H1 (cell line): ENCODE measurements at regions not wholly inside any gene's neighbourhood (a gene's known extent, or its start where the extent isn't known, plus 50 kb on each side); places are given as distances from the start of the nearest gene placed in this dataset.

ENCODE experiments used
- CHD7 ChIP-seq: fragments of 300-600 bp; sonication (generic); IDR thresholded peaks from 2 replicates; pipeline ENCODE4 v1.7.1; 2012; ENCODE audit warnings: low read length, moderate library complexity, mild to moderate bottlenecking, inconsistent platforms; ENCODE audit not compliant: insufficient replicate concordance
- E2F6 ChIP-seq: IDR thresholded peaks from 2 replicates; pipeline ENCODE4 v1.6.1; 2012; ENCODE audit warnings: inconsistent platforms
- EZH2 ChIP-seq: fragments of 200-600 bp; sonication (generic); IDR thresholded peaks from 2 replicates; pipeline ENCODE4 v1.7.1; 2012; ENCODE audit warnings: low read depth, mild to moderate bottlenecking, moderate library complexity, low read length, inconsistent platforms; ENCODE audit not compliant: severe bottlenecking
- GABPA ChIP-seq: IDR thresholded peaks from 2 replicates; pipeline ENCODE4 v1.6.1; 2011; ENCODE audit warnings: mild to moderate bottlenecking, low read length, moderate library complexity, borderline replicate concordance; ENCODE audit not compliant: insufficient read depth
- HDAC6 ChIP-seq: IDR thresholded peaks from one replicate; pipeline ENCODE4 v1.7.1; 2012; ENCODE audit warnings: low read depth, mild to moderate bottlenecking, inconsistent platforms, low read length, moderate library complexity
- KDM1A ChIP-seq: fragments of 200-600, 300-600 bp; sonication (generic); IDR thresholded peaks from 2 replicates; pipeline ENCODE4 v1.7.1; 2016; ENCODE audit warnings: mild to moderate bottlenecking, low read length, borderline replicate concordance
- MAX ChIP-seq: IDR thresholded peaks from 2 replicates; pipeline ENCODE4 v1.6.1; 2012; ENCODE audit warnings: inconsistent platforms
- RBBP5 ChIP-seq: IDR thresholded peaks from 2 replicates; pipeline ENCODE4 v1.7.1; 2012; ENCODE audit warnings: low read depth, mild to moderate bottlenecking, inconsistent platforms, low read length, moderate library complexity, borderline replicate concordance
- SP1 ChIP-seq: IDR thresholded peaks from 2 replicates; pipeline ENCODE4 v1.6.1; 2011; ENCODE audit warnings: low read depth, low read length
- YY1 ChIP-seq: IDR thresholded peaks from 2 replicates; pipeline ENCODE4 v1.6.1; 2011; ENCODE audit warnings: low read depth, mild to moderate bottlenecking, low read length

- no peak for TF ChIP-seq CHD7
- no peak for TF ChIP-seq MAX
- no peak for TF ChIP-seq GABPA
- no peak for TF ChIP-seq E2F6
- no peak for TF ChIP-seq HDAC6
- no peak for TF ChIP-seq EZH2
- no peak for TF ChIP-seq KDM1A
- no peak for TF ChIP-seq SP1
- TF ChIP-seq YY1 = no peak
- TF ChIP-seq RBBP5 = no peak
These were observed 72.0 kb downstream of the RGS12 start (continued) for GRCh38 chr4:3364634-3365314.
